ENCODE measurements at regions not wholly inside any gene's neighbourhood (a gene's known extent, or its start where the extent isn't known, plus 50 kb on each side); places are given as distances from the start of the nearest gene placed in this dataset.
"Not testable (repeated sequence)": the region's sequence is repeated elsewhere in the genome, so short reads cannot be mapped to it uniquely, and the experiment has no call there.

GRCh38 chr2:131831450-131832208 is 303.9 kb downstream of the CCDC74A start:
- not testable (repeated sequence) for TF ChIP-seq CTCF, POLR2A, POLR2AphosphoS5 (IDR thresholded peaks at IDR 0.05)

Measured in prostate gland (tissue), 2 donors.